ENCODE measurements at regions not wholly inside any gene's neighbourhood (a gene's known extent, or its start where the extent isn't known, plus 50 kb on each side); places are given as distances from the start of the nearest gene placed in this dataset.

- Histone ChIP-seq H2AFZ (ENCODE audit: control insufficient read depth, low read depth, low read length) (no peak overlapping the region), H3K9me3 (replicated peaks; ENCODE audit: control insufficient read depth, insufficient read depth, low read length) (no peaks in the 10 kb centered on the region), H4K20me1 (ENCODE audit: control insufficient read depth, insufficient read depth) (no peaks in the 10 kb centered on the region), H3K4me1 (ENCODE audit: control insufficient read depth, insufficient read depth, low read length) (no peaks in the 10 kb centered on the region), H3K27ac (ENCODE audit: control insufficient read depth, insufficient read depth) (no peak overlapping the region), H3K36me3 (ENCODE audit: control insufficient read depth in 2 of 2, insufficient read depth in 2 of 2, low read length in 1 of 2) (no peaks in the 10 kb centered on the region), H3K4me2 (ENCODE audit: control insufficient read depth, insufficient read depth) (no peak overlapping the region), H3K79me2 (ENCODE audit: control insufficient read depth, insufficient read depth, low read length) (no peaks in the 10 kb centered on the region), H3K4me3 (no peak overlapping the region), H3K9ac (ENCODE audit: control insufficient read depth, insufficient read depth, low read length) (no peak overlapping the region), H3K27me3 (replicated peaks in 1 of 2; ENCODE audit: control insufficient read depth in 2 of 2, insufficient read depth in 2 of 2, low read length in 1 of 2) (no peaks in the 10 kb centered on the region)
- WGBS (ENCODE audit: insufficient coverage, insufficient replicate concordance, low lambda C conversion rate, missing lambda C conversion rate), result 100% methylated on average over 4 of the region's 4 CpGs
- in situ Hi-C loops (cut with MboI) (no loop called here), intact Hi-C loops (cut with micrococcal nuclease; ENCODE audit: unreplicated experiment) (no loop called here)
- ATAC-seq, result no peak
- no peak for DNase-seq (ENCODE audit: low read depth, low spot score)
- SMC1A ChIA-PET (ENCODE audit: uncharacterized antibody, unreplicated experiment), result interaction anchor here (1.2 kb wide), 1 partner anchor 1637 kb away, joined by 3 read pairs; no protein-coding TSS in a partner anchor
- POLR2A ChIA-PET, result no interaction called here
- no TSS peak for BruUV-seq (replicated peaks)
- FAIRE-seq, result no peak
- RAD21 ChIA-PET (ENCODE audit: unreplicated experiment), result no interaction called here
- TF ChIP-seq JUNB (IDR thresholded peaks at IDR 0.05) (no peak), RELA (IDR thresholded peaks at IDR 0.05; ENCODE audit: borderline replicate concordance, partially characterized antibody) (no peak), RBBP5 (conservative IDR thresholded peaks at IDR 0.05) (no peak), RCOR1 (conservative IDR thresholded peaks at IDR 0.05; ENCODE audit: low read depth, low read length) (no peak)
- CTCF ChIA-PET, result interaction anchor here (1.1 kb wide), 1 partner anchor 37 kb away, joined by 3 read pairs; no protein-coding TSS in a partner anchor
Observed at GRCh38 chr5:124961521-124961920, 215.1 kb upstream of the ZNF608 start.

- TF ChIP-seq ZNF622 (IDR thresholded peaks at IDR 0.05) (no peak), CHD1 (IDR thresholded peaks at IDR 0.05; ENCODE audit: low read depth, low read length) (no peak), MAX (IDR thresholded peaks at IDR 0.05; ENCODE audit: low read depth, low read length) (no peak), BRCA1 (IDR thresholded peaks at IDR 0.05; ENCODE audit: low read depth, low read length) (no peak)
- H3K79me2 ChIP-seq (ENCODE audit: control insufficient read depth, insufficient read depth, low read length), result no peaks in the 10 kb centered on the region
- ChIA-PET POLR2A (no interaction called here), RAD21 (ENCODE audit: unreplicated experiment) (interaction anchor here (0.8 kb wide), 1 partner anchor 16 kb away, joined by 3 read pairs; no protein-coding TSS in a partner anchor), CTCF (no interaction called here), SMC1A (ENCODE audit: uncharacterized antibody, unreplicated experiment) (interaction anchor here (0.7 kb wide), 1 partner anchor 41 kb away, joined by 3 read pairs; no protein-coding TSS in a partner anchor)
- H3K4me2 ChIP-seq (ENCODE audit: control insufficient read depth, insufficient read depth), result no peak overlapping the region
- no peaks in the 10 kb centered on the region for H3K4me1 ChIP-seq (ENCODE audit: control insufficient read depth, insufficient read depth, low read length)
- DNase-seq (ENCODE audit: low read depth, low spot score), result no peak
- no peak for ATAC-seq
- H2AFZ ChIP-seq (ENCODE audit: control insufficient read depth, low read depth, low read length), result no peak overlapping the region
- WGBS (ENCODE audit: insufficient coverage, insufficient replicate concordance, low lambda C conversion rate, missing lambda C conversion rate), result 89% methylated on average over 3 of the region's 3 CpGs
- BruUV-seq (replicated peaks), result no TSS peak
- in situ Hi-C loops (cut with MboI) (no loop called here), intact Hi-C loops (cut with micrococcal nuclease; ENCODE audit: unreplicated experiment) (no loop called here)
- no peak for FAIRE-seq
- H3K9ac ChIP-seq (ENCODE audit: control insufficient read depth, insufficient read depth, low read length), result no peak overlapping the region
- H4K20me1 ChIP-seq (ENCODE audit: control insufficient read depth, insufficient read depth), result no peaks in the 10 kb centered on the region
- H3K27ac ChIP-seq (ENCODE audit: control insufficient read depth, insufficient read depth), result no peak overlapping the region
- no peaks in the 10 kb centered on the region for H3K36me3 ChIP-seq (ENCODE audit: control insufficient read depth in 2 of 2, insufficient read depth in 2 of 2, low read length in 1 of 2)
- no peaks in the 10 kb centered on the region for H3K9me3 ChIP-seq (replicated peaks; ENCODE audit: control insufficient read depth, insufficient read depth, low read length)
- H3K27me3 ChIP-seq (replicated peaks in 1 of 2; ENCODE audit: control insufficient read depth in 2 of 2, insufficient read depth in 2 of 2, low read length in 1 of 2), result no peaks in the 10 kb centered on the region
- no peak overlapping the region for H3K4me3 ChIP-seq
Observed at GRCh38 chr5:124962111-124962510, 215.7 kb upstream of the ZNF608 start.

Data from GM12878 (cell line).